HEK293 (cell line): ENCODE measurements at regions not wholly inside any gene's neighbourhood (a gene's known extent, or its start where the extent isn't known, plus 50 kb on each side); places are given as distances from the start of the nearest gene placed in this dataset.

Experiments used
- CTCF ChIA-PET: fragments of 350-600 bp; formaldehyde crosslinking; extraction: SDS; loops from one replicate; lab custom pipeline; 2021; ENCODE audit warnings: antibody characterized with exemption; lab: Yijun Ruan, JAX
- POLR2A ChIA-PET: fragments of 300-600 bp; formaldehyde crosslinking; extraction: SDS; loops from one replicate; lab custom pipeline; 2020; ENCODE audit warnings: antibody characterized with exemption, inconsistent platforms; lab: Yijun Ruan, JAX
- H3K27ac ChIP-seq: fragments of 200-500 bp; sonication (Bioruptor generic); 2 replicates; pipeline ENCODE4 v1.5.1; 2014; ENCODE audit warnings: low read depth, low read length, control low read depth, inconsistent platforms; ENCODE audit errors: extremely low read depth
- H3K36me3 ChIP-seq, 2 experiments: fragments of 200-500 bp in 1 of 2; sonication (Bioruptor generic) in 1 of 2; 1 replicate in 1 of 2; 2 replicates in 1 of 2; pipeline ENCODE4 v1.5.1; 2014 to 2017; ENCODE audit warnings: inconsistent platforms in 2 of 2, low read length in 2 of 2; ENCODE audit not compliant: control insufficient read depth in 2 of 2, insufficient read depth in 1 of 2
- H3K4me1 ChIP-seq: fragments of 200-500 bp; sonication (Bioruptor generic); 2 replicates; pipeline ENCODE4 v1.5.1; 2014; ENCODE audit warnings: mild to moderate bottlenecking, low read length, inconsistent platforms; ENCODE audit not compliant: control insufficient read depth, insufficient read depth
- H3K4me3 ChIP-seq: 2 replicates; pipeline ENCODE4 v1.5.1; 2011; ENCODE audit warnings: low read depth, mild to moderate bottlenecking, control low read depth, low read length, moderate library complexity
- H3K9me3 ChIP-seq: fragments of 200-500 bp; sonication (Bioruptor generic); 2 replicates; pipeline ENCODE4 v1.5.1; 2014; ENCODE audit warnings: low read depth, low read length, inconsistent platforms; ENCODE audit not compliant: control insufficient read depth, insufficient read depth
- GLI4 ChIP-seq: fragments of 450-650 bp; formaldehyde crosslinking; IDR thresholded peaks from 2 replicates; pipeline ENCODE4 v1.5.1; 2016; ENCODE audit warnings: missing biosample characterization, missing genetic modification characterization
- GLIS1 ChIP-seq: fragments of 450-650 bp; formaldehyde crosslinking; IDR thresholded peaks from 2 replicates; pipeline ENCODE4 v1.5.1; 2016; ENCODE audit warnings: missing biosample characterization, missing genetic modification characterization
- PRDM4 ChIP-seq: fragments of 450-650 bp; formaldehyde crosslinking; IDR thresholded peaks from 2 replicates; pipeline ENCODE4 v1.5.1; 2017; ENCODE audit warnings: missing biosample characterization, missing genetic modification characterization
- SCRT2 ChIP-seq: fragments of 450-650 bp; formaldehyde crosslinking; IDR thresholded peaks from 2 replicates; pipeline ENCODE4 v1.5.1; 2016; ENCODE audit warnings: missing biosample characterization, missing genetic modification characterization
- SP7 ChIP-seq: fragments of 450-650 bp; formaldehyde crosslinking; IDR thresholded peaks from 2 replicates; pipeline ENCODE4 v1.5.1; 2016; ENCODE audit warnings: missing biosample characterization, missing genetic modification characterization
- TSHZ1 ChIP-seq: fragments of 450-650 bp; formaldehyde crosslinking; IDR thresholded peaks from 2 replicates; pipeline ENCODE4 v1.5.1; 2016; ENCODE audit warnings: missing biosample characterization, missing genetic modification characterization, borderline replicate concordance
- ZBTB11 ChIP-seq: fragments of 450-650 bp; formaldehyde crosslinking; conservative IDR thresholded peaks from 2 replicates; pipeline ENCODE4 v1.5.1; 2016; ENCODE audit warnings: low read depth, missing biosample characterization, missing genetic modification characterization
- ZBTB20 ChIP-seq: fragments of 450-650 bp; formaldehyde crosslinking; IDR thresholded peaks from 2 replicates; pipeline ENCODE4 v1.5.1; 2016; ENCODE audit warnings: missing biosample characterization, missing genetic modification characterization
- ZBTB8A ChIP-seq: fragments of 450-650 bp; formaldehyde crosslinking; IDR thresholded peaks from 2 replicates; pipeline ENCODE4 v1.5.1; 2016; ENCODE audit warnings: missing biosample characterization, missing genetic modification characterization
- ZFP37 ChIP-seq: fragments of 450-650 bp; formaldehyde crosslinking; IDR thresholded peaks from 2 replicates; pipeline ENCODE4 v1.5.1; 2016; ENCODE audit warnings: missing biosample characterization, missing genetic modification characterization
- ZNF133 ChIP-seq: fragments of 450-650 bp; formaldehyde crosslinking; IDR thresholded peaks from 2 replicates; pipeline ENCODE4 v1.5.1; 2016; ENCODE audit warnings: missing biosample characterization, missing genetic modification characterization
- ZNF18 ChIP-seq: fragments of 450-650 bp; formaldehyde crosslinking; IDR thresholded peaks from 2 replicates; pipeline ENCODE4 v1.5.1; 2016; ENCODE audit warnings: missing biosample characterization, missing genetic modification characterization
- ZNF239 ChIP-seq: fragments of 450-650 bp; formaldehyde crosslinking; IDR thresholded peaks from 2 replicates; pipeline ENCODE4 v1.5.1; 2016; ENCODE audit warnings: missing biosample characterization, missing genetic modification characterization
- ZNF514 ChIP-seq: fragments of 450-650 bp; formaldehyde crosslinking; IDR thresholded peaks from 2 replicates; pipeline ENCODE4 v1.5.1; 2016; ENCODE audit warnings: missing biosample characterization, missing genetic modification characterization
- ZNF529 ChIP-seq: fragments of 450-650 bp; formaldehyde crosslinking; IDR thresholded peaks from 2 replicates; pipeline ENCODE4 v1.5.1; 2017; ENCODE audit warnings: missing genetic modification characterization, missing biosample characterization; ENCODE audit not compliant: insufficient replicate concordance
- ZNF544 ChIP-seq: fragments of 450-650 bp; formaldehyde crosslinking; IDR thresholded peaks from 2 replicates; pipeline ENCODE4 v1.5.0; 2017; ENCODE audit warnings: missing biosample characterization, missing genetic modification characterization
- ZNF792 ChIP-seq: fragments of 450-650 bp; formaldehyde crosslinking; IDR thresholded peaks from 2 replicates; pipeline ENCODE4 v1.5.1; 2016; ENCODE audit warnings: missing biosample characterization, missing genetic modification characterization
- ZSCAN16 ChIP-seq: fragments of 450-650 bp; formaldehyde crosslinking; IDR thresholded peaks from 2 replicates; pipeline ENCODE4 v1.5.1; 2016; ENCODE audit warnings: missing biosample characterization, missing genetic modification characterization

GRCh38 chr4:89413518-89413917 lies 105.9 kb upstream of the GPRIN3 start (continued):
- TF ChIP-seq TSHZ1 (tag by site-specific recombination) = no peak
- TF ChIP-seq, all 188 proteins: peak for 1

GRCh38 chr4:89411539-89412309 lies 104.1 kb upstream of the GPRIN3 start:
- no peak overlapping the region for H3K4me3 ChIP-seq
- H3K4me1 ChIP-seq = no peaks in the 10 kb centered on the region
- H3K9me3 ChIP-seq = no peaks in the 10 kb centered on the region
- TF ChIP-seq SP7 (no peak), ZNF792 (tag by site-specific recombination) (no peak), ZSCAN16 (no peak), ZBTB20 (no peak), ZNF18 (tag by site-specific recombination) (no peak), GLIS1 (tag by site-specific recombination) (no peak), ZNF133 (no peak), GLI4 (tag by site-specific recombination) (no peak), ZFP37 (no peak), SCRT2 (tag by site-specific recombination) (no peak)
- TF ChIP-seq, all 188 proteins: peak for 0
- Histone ChIP-seq H3K36me3 (no peaks in the 10 kb centered on the region), H3K27ac (no peak overlapping the region)
- ChIA-PET POLR2A (no interaction called here), CTCF (interaction anchor here (0.6 kb wide), 1 partner anchor 55 kb away, joined by 3 read pairs; no protein-coding TSS in a partner anchor)

- TF ChIP-seq SCRT2 (tag by site-specific recombination) (no peak), ZSCAN16 (no peak), ZBTB8A (tag by site-specific recombination) (no peak), ZNF529 (tag by site-specific recombination) (no peak), ZNF514 (no peak), ZNF544 (tag by site-specific recombination) (no peak)
- TF ChIP-seq, all 188 proteins: peak for 0
- no peaks in the 10 kb centered on the region for H3K9me3 ChIP-seq
- POLR2A ChIA-PET = no interaction called here
Measured at GRCh38 chr4:89410687-89411086, 103.1 kb upstream of the GPRIN3 start.

GRCh38 chr4:89404530-89404929 lies 96.9 kb upstream of the GPRIN3 start:
- ChIA-PET CTCF (interaction anchor here (0.6 kb wide), 1 partner anchor 140 kb away, joined by 3 read pairs; no protein-coding TSS in a partner anchor), POLR2A (no interaction called here)
- Histone ChIP-seq H3K4me3 (no peak overlapping the region), H3K36me3 (no peaks in the 10 kb centered on the region), H3K9me3 (no peaks in the 10 kb centered on the region), H3K27ac (no peak overlapping the region), H3K4me1 (no peaks in the 10 kb centered on the region)
- no peak for TF ChIP-seq PRDM4 (tag by site-specific recombination)
- no peak for TF ChIP-seq ZNF239
- no peak for TF ChIP-seq ZBTB11 (tag by site-specific recombination)

More at GRCh38 chr4:89410687-89411086, 103.1 kb upstream of the GPRIN3 start:
- CTCF ChIA-PET = interaction anchor here (0.6 kb wide), 1 partner anchor 56 kb away, joined by 3 read pairs; no protein-coding TSS in a partner anchor
- Histone ChIP-seq H3K4me1 (no peaks in the 10 kb centered on the region), H3K27ac (no peak overlapping the region), H3K36me3 (no peaks in the 10 kb centered on the region), H3K4me3 (no peak overlapping the region)
